Stimulated activated memory B cell treated with anti-CD40 and anti-IgM and Interleukin-4, amounts not matched to agents 10 μg/mL and 1 μg/mL and 100 μg/mL, for 72 hours (primary cell): ENCODE measurements at regions not wholly inside any gene's neighbourhood (a gene's known extent, or its start where the extent isn't known, plus 50 kb on each side); places are given as distances from the start of the nearest gene placed in this dataset.

Source experiments
- ATAC-seq: fragments of 150-1000 bp; cut with Tn5 transposase; 2 replicates; pipeline ENCODE4 v1.10.0; 2021
- H3K27ac Mint-ChIP-seq: one replicate; pipeline ENCODE4 v1.8.0; 2022; ENCODE audit warnings: mild to moderate bottlenecking, mixed read lengths
- H3K27me3 Mint-ChIP-seq: one replicate; pipeline ENCODE4 v1.8.0; 2022; ENCODE audit warnings: mixed read lengths
- H3K36me3 Mint-ChIP-seq: one replicate; pipeline ENCODE4 v1.8.0; 2022; ENCODE audit warnings: mixed read lengths
- H3K4me1 Mint-ChIP-seq: one replicate; pipeline ENCODE4 v1.8.0; 2022; ENCODE audit warnings: mixed read lengths
- H3K4me3 Mint-ChIP-seq: one replicate; pipeline ENCODE4 v1.8.0; 2022; ENCODE audit warnings: mild to moderate bottlenecking, moderate library complexity, mixed read lengths
- H3K9me3 Mint-ChIP-seq: one replicate; pipeline ENCODE4 v1.8.0; 2022; ENCODE audit warnings: mixed read lengths

DNA sequence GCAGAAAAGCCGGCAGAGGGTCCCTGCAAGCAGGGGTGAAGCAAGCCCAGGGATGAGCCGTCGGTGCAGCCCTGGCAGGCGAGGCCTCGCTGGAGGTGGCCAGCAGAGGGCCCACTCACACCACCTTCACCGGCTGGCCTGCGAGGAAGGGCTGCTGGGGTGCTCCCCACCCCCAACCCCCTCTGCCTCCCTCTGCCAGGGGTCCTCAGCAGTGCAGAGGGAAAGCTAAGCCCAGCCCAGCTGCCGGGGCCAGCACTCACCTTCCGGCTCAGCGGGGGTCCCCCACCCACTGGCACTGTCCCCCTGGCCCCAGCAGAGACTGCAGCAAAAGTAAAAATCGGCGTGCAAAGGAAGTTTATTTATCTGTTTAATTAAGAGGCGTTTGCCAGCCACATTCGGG is 113.4 kb downstream of the ENGASE start:
- peak; percentile 65 for ATAC-seq
- Mint-ChIP-seq H3K36me3 (no peaks in the 10 kb centered on the region), H3K27me3 (peaks cover 100% of the 10 kb centered on the region), H3K4me1 (peaks cover 11% of the 10 kb centered on the region), H3K9me3 (no peaks in the 10 kb centered on the region), H3K27ac (no peak overlapping the region), H3K4me3 (no peak overlapping the region)

DNA sequence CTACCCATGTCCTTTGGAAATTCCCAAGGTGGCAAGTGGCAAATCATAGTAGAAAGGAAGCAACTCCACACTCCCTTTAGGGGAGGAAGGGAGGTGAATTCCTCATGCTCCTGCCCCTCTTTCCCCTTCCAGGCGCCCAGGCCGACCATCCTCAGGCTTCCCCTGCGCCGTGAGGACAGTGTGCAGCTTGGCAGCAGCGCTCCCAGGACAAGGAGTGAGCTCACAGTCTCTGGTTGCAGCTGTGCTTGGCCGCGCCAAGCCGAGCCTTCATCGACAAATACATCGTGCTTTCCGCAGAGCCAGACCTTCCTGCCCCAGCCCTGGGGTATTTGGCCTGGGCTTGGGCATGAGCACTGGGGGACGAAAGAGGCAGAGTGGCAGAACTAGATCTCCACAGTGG is 112.6 kb downstream of the ENGASE start:
- no peak overlapping the region for H3K4me3 Mint-ChIP-seq
- peaks cover 11% of the 10 kb centered on the region for H3K4me1 Mint-ChIP-seq
- no peaks in the 10 kb centered on the region for H3K9me3 Mint-ChIP-seq
- ATAC-seq = no peak
- H3K27me3 Mint-ChIP-seq = peaks cover 94% of the 10 kb centered on the region
- H3K36me3 Mint-ChIP-seq = no peaks in the 10 kb centered on the region
- H3K27ac Mint-ChIP-seq = no peak overlapping the region

DNA sequence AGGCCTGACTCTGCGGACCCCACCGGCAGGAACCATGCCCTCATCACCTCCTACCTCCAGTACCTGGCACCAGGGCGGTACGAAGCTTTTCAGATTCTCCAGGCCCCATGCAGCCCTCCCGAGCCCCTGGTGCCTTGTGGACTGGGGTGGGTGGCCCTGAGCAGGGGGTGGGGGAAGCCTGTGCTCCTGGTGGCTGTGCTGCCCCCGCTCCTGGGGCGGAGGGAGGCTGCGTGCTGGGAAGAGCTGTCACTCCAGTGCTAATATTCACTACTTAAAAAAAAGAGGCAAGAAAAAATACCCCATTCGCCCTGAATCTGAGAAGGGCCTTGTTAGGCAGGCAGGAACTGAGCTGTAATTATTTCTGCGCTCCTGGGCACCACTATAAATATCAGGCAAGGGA is 111.8 kb downstream of the ENGASE start:
- Mint-ChIP-seq H3K27ac (no peak overlapping the region), H3K4me3 (no peak overlapping the region), H3K27me3 (peaks cover 94% of the 10 kb centered on the region), H3K9me3 (no peaks in the 10 kb centered on the region), H3K36me3 (no peaks in the 10 kb centered on the region), H3K4me1 (peaks cover 11% of the 10 kb centered on the region)
- ATAC-seq = no peak

DNA sequence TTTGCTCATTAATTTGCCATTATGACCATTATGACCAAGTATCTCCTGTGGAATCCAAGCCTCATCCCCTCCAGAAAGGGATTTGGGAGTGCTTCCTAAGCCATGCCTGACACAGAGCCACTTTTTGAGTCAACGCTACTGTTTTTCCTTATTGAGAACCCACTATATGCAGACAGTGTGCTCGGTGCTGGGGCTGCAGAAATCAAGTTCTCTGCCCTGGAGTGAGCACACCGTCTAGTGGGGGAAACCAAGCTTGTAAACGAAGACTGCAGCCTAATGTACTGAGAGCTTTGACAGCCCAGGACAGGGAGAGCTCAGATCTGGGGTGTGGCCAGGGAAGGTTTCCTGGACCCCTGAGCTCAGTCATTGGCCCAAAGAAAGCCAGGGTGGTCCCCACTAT is 111.0 kb downstream of the ENGASE start:
- H3K27me3 Mint-ChIP-seq = peaks cover 94% of the 10 kb centered on the region
- peaks cover 11% of the 10 kb centered on the region for H3K4me1 Mint-ChIP-seq
- H3K9me3 Mint-ChIP-seq = no peaks in the 10 kb centered on the region
- H3K4me3 Mint-ChIP-seq = no peak overlapping the region
- no peak overlapping the region for H3K27ac Mint-ChIP-seq
- no peak for ATAC-seq
- H3K36me3 Mint-ChIP-seq = no peaks in the 10 kb centered on the region

DNA sequence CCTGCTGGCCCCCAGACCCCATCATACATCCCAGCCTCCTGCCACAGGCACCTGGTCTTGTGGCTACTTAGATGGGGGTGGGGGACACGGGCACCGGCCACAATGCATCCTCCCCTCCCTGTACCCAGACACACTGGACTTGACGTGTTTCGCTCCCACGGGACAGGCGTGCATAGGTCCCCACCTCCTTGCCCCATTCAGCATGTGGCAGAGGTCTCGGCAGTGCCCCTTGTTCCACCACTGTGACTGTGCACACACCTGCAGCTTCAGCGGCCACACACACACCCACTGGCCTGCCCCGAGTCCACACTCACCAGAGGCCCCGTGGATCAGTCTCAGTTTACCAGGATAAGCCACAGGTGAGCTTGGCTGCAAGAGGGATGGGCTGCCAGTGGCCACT is 109.6 kb downstream of the ENGASE start:
- Mint-ChIP-seq H3K27me3 (peaks cover 94% of the 10 kb centered on the region), H3K4me1 (peaks cover 11% of the 10 kb centered on the region), H3K27ac (no peak overlapping the region)

DNA sequence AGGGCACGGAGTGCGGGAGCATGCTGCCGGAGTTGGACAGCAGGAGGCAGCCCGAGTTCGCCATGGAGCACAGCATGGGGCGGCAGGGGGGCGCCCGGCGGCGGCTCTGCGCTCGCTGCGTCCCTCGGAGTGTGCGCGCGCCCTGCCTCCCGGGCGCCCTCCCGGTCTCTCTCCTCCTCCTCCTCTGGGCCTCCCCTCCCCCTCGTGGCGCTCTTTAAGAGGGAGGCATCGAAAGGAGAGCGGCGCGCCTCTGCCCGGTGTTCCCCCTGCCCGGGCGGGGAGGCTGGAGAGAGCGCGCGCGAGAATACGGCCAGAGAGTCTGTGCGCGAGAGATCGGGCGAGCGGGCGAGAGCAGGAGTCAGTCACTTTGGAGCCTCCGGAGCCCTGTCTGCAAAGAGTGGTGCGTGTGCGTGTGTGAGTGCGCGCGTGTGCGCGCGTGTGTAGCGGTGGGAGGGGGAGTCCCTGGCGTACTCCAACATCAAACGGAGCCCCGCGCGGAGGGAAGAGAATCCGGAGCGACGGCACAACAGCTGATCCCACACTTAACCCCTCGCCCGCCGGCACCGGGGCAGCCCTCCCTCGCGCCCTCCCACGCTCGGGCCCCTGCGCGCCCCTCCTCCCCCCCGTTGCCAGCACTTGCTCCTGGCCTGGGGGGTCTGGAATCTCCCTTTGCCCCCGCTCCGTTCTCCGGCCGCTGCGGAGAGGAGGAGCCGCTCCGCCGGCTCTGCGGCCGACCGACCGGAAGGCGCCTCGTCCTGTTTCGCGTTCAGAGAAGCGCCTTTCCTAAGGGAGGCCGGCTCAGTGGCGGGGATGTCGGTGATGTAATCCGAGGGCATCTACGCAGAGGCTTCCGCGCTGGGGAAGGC is 108.9 kb downstream of the ENGASE start:
- no peak overlapping the region for H3K27ac Mint-ChIP-seq
- H3K9me3 Mint-ChIP-seq = no peaks in the 10 kb centered on the region
- H3K4me3 Mint-ChIP-seq = peak overlapping the region; percentile 64
- peaks cover 89% of the 10 kb centered on the region for H3K27me3 Mint-ChIP-seq
- peak; percentile 7 for ATAC-seq
- H3K36me3 Mint-ChIP-seq = no peaks in the 10 kb centered on the region
- H3K4me1 Mint-ChIP-seq = peaks cover 11% of the 10 kb centered on the region

More for the DNA sequence above, 109.6 kb downstream of the ENGASE start:
- ATAC-seq = no peak
- no peak overlapping the region for H3K4me3 Mint-ChIP-seq
- no peaks in the 10 kb centered on the region for H3K36me3 Mint-ChIP-seq
- no peaks in the 10 kb centered on the region for H3K9me3 Mint-ChIP-seq

DNA sequence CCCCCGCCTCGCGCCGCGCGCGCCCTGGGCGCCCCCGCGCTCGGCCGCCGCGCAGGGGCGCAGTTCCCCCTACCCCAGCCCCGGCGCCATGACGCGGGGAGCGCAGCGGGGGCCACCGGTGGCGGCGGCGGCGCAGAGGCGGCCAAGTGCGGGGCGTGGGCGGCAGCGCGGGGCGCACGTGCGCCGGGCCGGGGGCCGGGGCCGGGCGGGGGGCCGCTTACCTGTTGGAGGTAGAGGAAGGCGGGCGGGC is 108.3 kb downstream of the ENGASE start:
- Mint-ChIP-seq H3K4me3 (no peak overlapping the region), H3K9me3 (no peaks in the 10 kb centered on the region), H3K36me3 (no peaks in the 10 kb centered on the region), H3K27ac (no peak overlapping the region), H3K4me1 (peaks cover 11% of the 10 kb centered on the region), H3K27me3 (peaks cover 84% of the 10 kb centered on the region)
- no peak for ATAC-seq

DNA sequence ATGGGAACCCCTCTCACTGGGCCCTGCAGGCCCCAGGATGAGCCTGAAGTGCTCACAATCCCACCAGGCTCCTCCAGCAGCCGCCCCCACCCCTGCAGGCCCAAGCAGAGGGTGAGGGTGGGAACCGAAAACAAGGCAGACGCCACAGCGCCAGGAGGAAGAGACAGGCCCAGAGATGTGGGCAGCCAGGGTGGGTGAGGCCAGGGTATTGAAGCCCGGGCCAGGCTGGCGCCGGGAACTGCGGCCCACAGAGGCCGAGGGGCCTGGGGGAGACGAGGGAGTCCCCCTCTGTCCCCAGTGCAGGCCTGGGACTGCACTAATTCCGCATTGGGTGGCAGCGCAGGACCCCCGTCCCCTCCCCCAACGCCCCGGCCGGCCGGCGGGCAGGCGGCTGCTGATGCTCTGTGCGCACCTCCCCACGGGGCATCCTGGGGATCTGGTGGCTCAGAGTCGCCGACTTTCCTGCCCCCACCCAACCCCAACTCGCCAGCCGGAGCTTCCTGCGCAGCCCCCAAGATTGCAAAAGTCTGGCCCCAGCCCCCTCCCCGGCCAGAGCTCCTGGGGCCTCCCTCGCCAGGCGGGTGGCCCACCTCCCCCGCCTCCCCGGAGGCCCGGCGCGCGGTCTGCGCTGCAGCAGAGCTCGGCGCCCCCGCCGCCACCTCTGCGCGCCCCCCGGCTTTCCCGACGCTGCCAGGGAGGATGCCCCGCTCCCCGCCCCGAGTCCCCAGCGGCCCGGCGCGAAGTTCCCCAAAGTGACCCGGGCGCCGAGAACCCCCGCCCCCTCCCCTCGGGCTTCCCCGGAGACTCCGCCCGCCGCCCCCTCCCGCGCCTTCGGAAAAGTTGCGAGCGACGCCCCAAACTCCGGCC is 107.8 kb downstream of the ENGASE start:
- H3K4me3 Mint-ChIP-seq = no peak overlapping the region
- peaks cover 84% of the 10 kb centered on the region for H3K27me3 Mint-ChIP-seq
- no peaks in the 10 kb centered on the region for H3K9me3 Mint-ChIP-seq
- H3K36me3 Mint-ChIP-seq = no peaks in the 10 kb centered on the region
- ATAC-seq = no peak
- no peak overlapping the region for H3K27ac Mint-ChIP-seq
- H3K4me1 Mint-ChIP-seq = peaks cover 11% of the 10 kb centered on the region

DNA sequence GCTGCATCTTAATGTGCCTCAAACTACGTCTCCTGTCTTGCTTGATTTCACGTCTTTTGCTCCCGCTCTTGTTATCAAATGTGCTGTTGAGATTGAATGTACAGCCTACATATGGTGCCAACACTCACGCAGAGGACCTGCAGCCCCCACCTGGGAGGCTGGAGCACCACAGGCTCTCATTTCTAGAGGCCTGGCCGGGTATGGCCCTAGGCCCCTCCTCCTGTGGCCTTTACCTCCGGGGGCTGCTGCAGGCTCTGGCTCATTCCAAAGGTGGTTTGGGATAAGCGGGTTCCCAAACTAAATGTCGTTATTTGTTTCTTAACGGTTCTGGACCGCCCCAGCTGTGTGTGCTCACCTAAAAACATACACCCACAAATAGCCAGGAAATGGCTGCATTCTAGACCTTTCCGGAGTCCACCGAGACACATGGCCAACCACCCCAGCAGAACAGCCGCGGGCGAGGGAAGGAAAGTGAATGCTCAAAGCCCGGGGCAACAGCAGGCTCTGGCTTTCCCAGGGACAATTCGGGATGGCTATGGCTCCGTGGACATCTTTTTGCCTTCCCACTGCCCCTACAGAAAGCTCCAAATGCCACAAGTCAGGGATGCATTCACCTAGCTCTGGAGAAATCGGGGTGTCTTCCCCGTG is 105.9 kb downstream of the ENGASE start:
- Mint-ChIP-seq H3K27me3 (peaks cover 78% of the 10 kb centered on the region), H3K36me3 (no peaks in the 10 kb centered on the region)

DNA sequence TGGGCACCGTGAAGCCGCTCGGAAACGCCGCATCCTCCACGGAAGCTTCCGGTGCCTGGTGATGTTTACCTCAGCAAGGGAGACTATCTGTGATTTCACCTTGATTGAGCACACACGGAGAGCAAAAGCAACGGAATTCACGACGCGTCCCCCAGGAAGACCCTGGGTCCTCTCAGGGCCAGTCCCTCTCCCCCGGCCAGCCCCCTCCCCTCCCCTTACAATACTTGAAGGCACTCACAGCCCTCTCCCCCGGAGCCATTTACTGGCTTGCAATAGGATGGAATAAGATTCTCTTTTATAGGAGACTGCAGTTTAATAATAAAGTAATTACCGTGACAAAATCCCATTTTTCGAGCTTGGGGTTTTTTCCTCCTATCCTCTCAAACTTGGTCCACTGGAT is 104.7 kb downstream of the ENGASE start:
- no peak for ATAC-seq
- no peaks in the 10 kb centered on the region for H3K36me3 Mint-ChIP-seq
- H3K4me3 Mint-ChIP-seq = no peak overlapping the region
- H3K27me3 Mint-ChIP-seq = peaks cover 67% of the 10 kb centered on the region
- H3K27ac Mint-ChIP-seq = no peak overlapping the region
- peaks cover 9% of the 10 kb centered on the region for H3K4me1 Mint-ChIP-seq
- H3K9me3 Mint-ChIP-seq = no peaks in the 10 kb centered on the region

More for the DNA sequence above, 105.9 kb downstream of the ENGASE start:
- Mint-ChIP-seq H3K9me3 (no peaks in the 10 kb centered on the region), H3K4me1 (peaks cover 11% of the 10 kb centered on the region), H3K27ac (no peak overlapping the region), H3K4me3 (no peak overlapping the region)
- no peak for ATAC-seq

DNA sequence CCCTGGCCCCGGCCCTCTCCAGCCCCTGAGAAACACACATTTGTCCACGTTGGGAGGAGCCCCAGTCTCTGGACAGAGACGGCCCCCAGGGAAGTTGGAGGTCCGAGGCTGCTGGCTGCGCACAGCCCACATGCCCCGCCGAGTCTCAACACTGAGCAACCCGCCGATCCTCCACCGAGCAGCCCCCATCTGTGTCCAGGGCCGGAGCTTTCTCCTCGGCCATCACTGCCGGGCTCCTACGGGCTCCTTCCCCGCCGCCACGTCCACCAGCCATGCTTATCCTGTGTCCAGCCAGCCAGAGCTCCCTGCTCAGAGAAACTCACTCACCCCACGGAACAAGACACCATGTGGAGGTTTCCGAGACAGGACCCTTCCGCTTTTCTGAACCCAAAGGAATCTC is 103.3 kb downstream of the ENGASE start:
- no peaks in the 10 kb centered on the region for H3K4me1 Mint-ChIP-seq
- no peak for ATAC-seq
- no peak overlapping the region for H3K4me3 Mint-ChIP-seq
- H3K36me3 Mint-ChIP-seq = no peaks in the 10 kb centered on the region
- peaks cover 53% of the 10 kb centered on the region for H3K27me3 Mint-ChIP-seq
- H3K27ac Mint-ChIP-seq = no peak overlapping the region
- no peaks in the 10 kb centered on the region for H3K9me3 Mint-ChIP-seq

DNA sequence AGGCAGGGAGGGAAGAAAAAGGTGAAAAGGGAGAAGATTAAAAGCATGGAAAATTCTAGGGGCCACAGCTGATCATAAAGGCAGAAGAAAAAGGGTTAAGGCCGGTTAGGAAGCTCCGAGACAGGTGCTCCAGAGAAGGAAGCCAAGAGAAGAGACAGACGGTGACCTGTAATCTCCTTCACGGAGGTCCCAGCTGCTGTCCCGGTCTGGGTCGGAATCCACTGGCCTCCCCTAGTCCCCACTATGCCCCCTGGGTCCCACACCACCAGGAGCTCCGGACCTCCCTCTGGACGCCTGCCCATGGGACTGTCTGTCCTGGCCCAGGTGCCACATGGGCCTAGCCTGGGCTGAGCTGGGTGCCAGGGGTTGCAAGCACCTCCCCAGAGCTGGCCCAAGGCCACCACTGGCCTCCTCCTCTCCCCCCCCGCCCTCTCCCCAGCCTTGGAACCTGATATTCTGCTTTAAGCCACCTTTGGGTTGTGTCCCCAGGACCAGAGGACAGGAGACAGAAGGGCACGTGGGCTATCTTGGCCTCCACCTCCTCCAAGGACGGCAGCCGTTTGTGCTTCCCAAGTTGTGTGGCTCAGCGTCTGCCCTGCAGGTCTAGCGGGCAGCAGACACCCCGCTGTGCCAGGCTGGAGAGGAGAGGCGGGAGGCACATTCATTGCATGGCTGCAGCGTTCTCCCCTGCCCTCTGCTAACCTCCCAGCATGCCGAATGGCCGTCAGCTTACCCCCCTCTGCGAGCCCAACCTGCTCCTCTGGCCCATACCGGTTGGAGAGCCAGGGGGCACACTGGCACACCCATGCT is 102.4 kb downstream of the ENGASE start:
- H3K4me1 Mint-ChIP-seq = no peaks in the 10 kb centered on the region
- peaks cover 49% of the 10 kb centered on the region for H3K27me3 Mint-ChIP-seq

DNA sequence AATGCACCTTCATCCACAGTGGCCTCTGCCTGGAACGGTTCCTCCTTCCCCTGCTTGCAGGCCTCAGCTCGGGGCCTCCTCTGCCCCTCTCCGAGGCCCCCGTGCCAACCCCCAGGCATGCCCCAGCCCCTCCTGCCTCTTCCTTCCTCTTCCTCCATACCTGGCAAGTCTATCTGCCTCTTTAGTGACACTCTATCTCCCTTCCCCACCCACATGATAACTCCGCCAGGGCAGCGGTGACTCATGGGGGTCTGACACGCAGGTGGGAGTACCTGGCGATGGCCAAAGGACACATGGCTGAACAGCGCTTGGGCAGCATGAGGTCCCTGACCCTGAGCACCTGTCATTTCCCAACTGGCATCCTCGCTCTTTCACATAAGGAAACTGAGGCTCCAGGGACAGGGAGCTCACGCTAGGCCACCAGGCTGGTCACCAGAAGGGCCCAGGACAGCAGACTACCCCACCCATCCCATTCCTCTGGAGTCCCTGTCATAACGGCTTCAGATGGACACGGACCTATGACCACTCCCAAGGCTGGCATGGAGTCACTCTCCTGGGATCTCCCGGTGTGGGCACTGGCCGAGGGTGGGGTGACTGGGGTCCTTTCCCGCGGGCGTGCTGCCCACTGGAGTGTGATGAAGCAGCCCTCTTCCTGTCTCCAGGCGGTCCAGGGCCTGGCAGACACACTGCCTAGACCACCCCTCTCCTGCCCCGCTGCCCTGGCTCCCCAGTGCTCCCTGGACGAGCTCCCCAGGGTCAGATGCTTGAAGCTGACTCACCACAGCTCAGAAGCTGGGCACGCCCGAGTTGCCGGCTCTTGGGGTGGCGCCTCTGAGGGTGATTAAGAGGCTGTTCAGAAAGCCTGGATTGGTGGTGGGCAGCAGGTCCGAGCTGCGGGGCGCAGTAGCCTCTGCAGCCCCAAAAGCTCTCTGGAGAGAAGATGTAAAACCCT is 100.6 kb downstream of the ENGASE start:
- no peaks in the 10 kb centered on the region for H3K4me1 Mint-ChIP-seq
- no peaks in the 10 kb centered on the region for H3K36me3 Mint-ChIP-seq
- H3K27ac Mint-ChIP-seq = no peak overlapping the region
- ATAC-seq = no peak
- H3K4me3 Mint-ChIP-seq = no peak overlapping the region
- H3K9me3 Mint-ChIP-seq = no peaks in the 10 kb centered on the region
- peaks cover 39% of the 10 kb centered on the region for H3K27me3 Mint-ChIP-seq

More for the DNA sequence above, 102.4 kb downstream of the ENGASE start:
- H3K4me3 Mint-ChIP-seq = no peak overlapping the region
- H3K9me3 Mint-ChIP-seq = no peaks in the 10 kb centered on the region
- H3K27ac Mint-ChIP-seq = no peak overlapping the region
- no peak for ATAC-seq
- no peaks in the 10 kb centered on the region for H3K36me3 Mint-ChIP-seq

DNA sequence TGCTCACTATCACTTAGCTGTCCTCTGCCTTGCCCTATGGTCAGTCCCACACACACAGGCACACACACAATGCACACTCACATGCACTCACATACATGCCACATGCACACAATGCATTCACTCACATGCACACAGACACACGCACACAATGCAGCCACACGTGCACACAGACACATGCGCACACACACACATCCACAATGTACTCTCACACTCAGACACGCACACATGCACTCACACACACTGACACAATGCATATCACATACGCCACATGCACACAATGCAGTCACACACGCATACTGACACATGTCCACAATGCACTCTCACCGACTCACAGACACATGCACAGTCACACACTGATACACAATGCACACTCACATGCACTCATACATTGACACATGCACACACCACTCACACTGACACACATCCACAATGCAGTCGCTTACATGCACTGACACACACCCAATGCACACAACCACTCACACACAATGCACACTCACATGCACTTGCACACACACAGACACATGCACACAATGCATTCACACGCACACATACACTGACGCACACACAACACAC is 99.7 kb downstream of the ENGASE start:
- no peaks in the 10 kb centered on the region for H3K9me3 Mint-ChIP-seq
- H3K27me3 Mint-ChIP-seq = peaks cover 39% of the 10 kb centered on the region
- H3K36me3 Mint-ChIP-seq = no peaks in the 10 kb centered on the region
- H3K27ac Mint-ChIP-seq = no peak overlapping the region
- no peak overlapping the region for H3K4me3 Mint-ChIP-seq
- ATAC-seq = no peak
- no peaks in the 10 kb centered on the region for H3K4me1 Mint-ChIP-seq
